Posterior cingulate gyrus (tissue), 11 donors: ENCODE measurements at regions not wholly inside any gene's neighbourhood (a gene's known extent, or its start where the extent isn't known, plus 50 kb on each side); places are given as distances from the start of the nearest gene placed in this dataset.
"Not testable (repeated sequence)": the region's sequence is repeated elsewhere in the genome, so short reads cannot be mapped to it uniquely, and the experiment has no call there.

Experiments
- DNase-seq, 10 donors: peaks; one replicate each; pipeline versions ENCODE4 v3.0.0 to v3.0.0-alpha.2; 2020 to 2021; ENCODE audit warnings: mixed read lengths in 3 of 10
- intact Hi-C: fragments of 100-400 bp; cut with DNase I; formaldehyde crosslinking; loops from one replicate; pipeline ENCODE4 v1.15.1; 2023

DNA sequence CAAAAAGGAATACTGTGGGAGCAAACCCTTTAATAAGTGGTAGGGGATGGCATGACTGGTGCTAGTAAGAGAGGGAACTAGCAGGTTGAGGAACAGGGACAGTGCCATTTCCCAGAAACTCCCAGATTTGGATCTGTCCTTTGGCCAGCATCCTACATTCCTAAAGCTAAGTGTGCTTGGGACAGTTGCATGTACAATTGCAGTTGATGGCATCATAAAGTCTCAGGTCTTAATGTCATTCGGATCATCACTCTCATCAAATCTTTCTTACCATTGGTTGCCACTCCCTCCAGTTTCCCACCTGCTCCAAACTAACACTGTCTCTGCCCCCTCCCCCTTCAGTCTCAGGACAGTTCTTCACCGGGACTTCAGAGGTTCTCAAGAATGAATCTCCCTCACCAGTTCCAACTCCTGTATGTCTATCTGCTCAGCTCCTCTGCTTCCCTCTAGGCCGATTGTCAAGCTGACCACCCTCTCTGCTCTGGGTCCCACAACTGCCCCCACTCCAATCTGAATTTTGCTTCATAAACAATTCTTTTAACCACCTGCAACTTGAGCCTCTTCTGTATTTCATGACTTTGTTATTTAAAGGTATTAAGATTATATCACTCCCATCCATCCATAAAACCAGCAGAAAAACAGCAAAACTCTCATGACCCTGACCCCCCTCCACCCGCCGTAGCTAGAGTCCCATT is 260.8 kb downstream of the CGGBP1 start:
- DNase-seq, result no peak
- intact Hi-C loops, result no loop called here

DNA sequence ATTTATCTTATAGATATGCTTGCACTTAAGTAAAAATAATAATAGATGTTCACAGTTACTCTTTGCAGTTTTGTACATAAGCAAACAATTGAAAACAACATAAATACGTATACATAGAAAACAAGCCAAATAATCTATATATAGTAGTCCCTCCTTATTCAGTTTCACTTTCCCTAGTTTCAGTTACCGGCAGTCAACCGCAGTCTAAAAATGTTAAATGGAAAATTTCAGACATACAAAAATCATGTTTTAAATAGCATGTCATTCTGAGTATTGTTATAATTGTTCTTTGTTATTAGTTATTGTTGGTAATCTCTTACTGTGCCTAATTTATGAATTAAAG is 262.0 kb downstream of the CGGBP1 start:
- intact Hi-C loops, result no loop called here
- no peak for DNase-seq

DNA sequence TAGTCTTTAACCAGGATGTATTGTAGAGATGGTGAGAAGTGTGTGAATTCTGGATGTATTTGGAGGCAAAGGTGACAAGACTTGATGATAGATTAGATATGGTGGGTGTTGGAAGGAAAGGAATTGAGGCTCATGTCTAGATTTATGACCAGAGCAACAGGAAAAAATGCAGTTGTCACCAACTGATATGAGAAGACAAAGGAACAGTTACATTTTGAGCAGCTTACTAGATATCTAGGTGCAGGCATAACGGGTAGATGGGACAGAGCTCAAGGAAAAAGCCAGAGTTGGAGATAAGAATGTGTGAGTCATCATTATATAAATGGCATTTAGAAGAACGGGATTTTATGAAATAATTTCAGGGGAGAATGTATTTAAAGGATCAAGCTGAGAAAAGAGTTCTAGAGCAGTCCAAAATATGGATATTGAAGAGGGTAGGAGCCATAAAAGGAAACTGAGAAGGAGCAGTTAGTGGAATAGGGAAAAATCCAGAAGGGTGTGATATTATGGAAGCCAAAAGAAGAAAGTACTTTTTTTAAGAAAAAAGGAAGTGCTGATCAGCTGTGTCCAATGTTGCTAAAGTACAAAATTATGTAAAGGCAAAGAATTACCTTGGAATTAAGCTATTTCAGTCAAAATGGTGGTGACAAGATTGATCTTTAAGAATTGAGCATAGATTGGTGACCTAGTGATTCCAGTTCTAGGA is 262.5 kb downstream of the CGGBP1 start:
- no peak for DNase-seq
- intact Hi-C loops, result no loop called here

DNA sequence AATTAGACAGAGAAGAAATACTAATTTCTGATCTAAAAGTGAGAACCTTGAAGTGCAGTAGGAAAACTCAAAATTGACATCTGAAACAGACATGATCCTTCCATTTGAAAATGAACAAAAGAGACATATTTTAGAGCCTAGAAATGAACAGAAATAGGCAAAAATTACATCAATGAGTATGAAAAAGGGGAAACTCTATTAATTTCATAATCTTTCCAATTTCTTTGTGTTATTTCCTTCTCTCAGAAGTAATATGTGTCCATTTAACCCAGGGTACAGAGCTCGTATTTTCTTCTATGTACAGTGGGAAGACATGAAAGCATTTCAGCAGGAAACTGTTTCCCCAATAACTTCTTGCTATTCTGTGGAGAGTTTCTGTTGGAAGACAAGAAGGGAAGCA is 263.1 kb downstream of the CGGBP1 start:
- intact Hi-C loops, result no loop called here
- no peak for DNase-seq

DNA sequence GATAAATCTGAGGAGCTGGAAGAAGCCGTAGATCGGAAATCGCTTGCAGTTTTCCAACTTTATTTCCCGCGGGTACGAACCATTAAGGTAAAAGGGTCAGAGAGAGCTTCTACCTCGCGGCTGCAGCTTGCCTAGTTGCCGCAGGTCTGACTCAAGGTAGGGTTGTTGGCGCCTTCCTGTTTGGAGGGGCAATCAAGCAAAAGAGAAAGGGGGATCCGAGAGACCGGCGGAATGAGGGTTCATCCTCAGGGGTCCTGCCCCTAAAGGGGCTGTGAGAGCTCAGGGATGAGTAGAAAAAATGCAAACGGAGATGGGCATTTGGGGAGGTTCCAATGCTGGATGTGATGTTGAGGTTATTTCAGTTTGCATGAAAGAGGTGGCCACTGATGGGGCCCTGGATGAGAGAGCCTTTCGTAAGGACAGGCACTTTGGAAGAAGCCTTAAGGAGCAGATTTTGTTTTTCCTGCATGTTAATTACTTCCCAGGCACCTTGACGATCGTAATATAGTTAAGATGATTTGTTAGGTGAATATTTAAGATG is 265.4 kb downstream of the CGGBP1 start:
- intact Hi-C loops, result no loop called here
- DNase-seq, result peak in 1 of 10 donors; percentile 27

DNA sequence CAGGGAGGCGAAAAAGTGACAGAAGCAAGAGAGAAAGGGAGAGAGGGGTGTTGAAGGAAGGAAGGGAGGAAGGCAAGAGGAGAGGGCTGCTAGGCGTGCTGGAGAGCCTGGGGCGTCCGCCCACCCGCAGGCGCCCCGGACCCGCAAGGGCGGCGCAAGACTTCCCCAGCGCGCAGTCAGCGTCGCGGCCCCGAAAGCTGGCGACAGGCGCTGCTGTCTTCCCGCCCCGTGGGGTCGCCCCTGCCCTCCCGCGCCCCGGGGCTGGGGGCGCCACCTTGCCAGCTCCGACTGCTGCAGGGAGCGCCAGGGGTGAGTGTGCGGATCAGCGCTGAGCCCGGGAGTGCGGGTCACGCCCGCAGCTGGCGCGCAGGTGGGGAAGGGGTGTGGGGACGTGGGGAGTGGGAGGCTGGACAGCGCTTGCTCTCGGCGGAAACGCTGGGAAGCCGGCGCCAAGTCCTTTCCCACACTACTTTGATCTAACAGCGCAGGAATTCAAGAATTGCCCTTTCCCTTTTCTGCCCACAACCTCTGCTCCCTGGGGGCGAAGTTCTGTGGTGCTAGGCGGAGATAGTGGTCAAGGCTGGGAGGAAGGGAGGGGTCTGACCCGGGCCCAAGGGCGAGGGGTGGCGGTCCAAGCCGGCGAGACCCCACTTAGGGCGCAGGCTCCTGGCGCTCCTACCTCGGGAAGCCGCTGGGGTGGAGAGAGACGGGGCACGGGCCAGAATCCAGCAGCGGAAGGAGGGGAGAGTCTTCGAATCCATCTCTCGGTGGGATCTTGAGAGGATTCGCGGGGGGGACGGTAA is 266.1 kb downstream of the CGGBP1 start, which contains the start of gene HTR1F:
Gene HTR1F, plus strand, starts transcription at position 173 of the 803 bp plus-strand sequence.
- intact Hi-C loops, result no loop called here
- DNase-seq, result peak in 6 of 10 donors; percentile 10 to 84 (median 46)

DNA sequence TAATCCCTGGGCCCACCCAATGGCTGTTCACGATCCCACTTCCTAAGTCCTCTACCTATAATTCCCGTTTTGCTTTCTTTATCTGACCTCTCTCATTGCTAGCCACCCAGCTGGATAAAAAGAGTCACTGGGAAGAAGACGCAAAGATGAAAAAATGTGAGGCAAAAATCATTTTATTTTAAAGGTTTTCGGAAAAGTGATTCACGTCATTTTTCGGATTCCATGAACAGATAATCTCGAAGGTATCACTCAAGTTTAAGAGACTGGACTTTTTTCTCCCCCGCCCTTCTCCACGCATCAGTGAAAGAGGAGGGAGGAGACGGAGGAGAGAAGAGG is 266.6 kb downstream of the CGGBP1 start:
- DNase-seq, result no peak
- intact Hi-C loops, result no loop called here

DNA sequence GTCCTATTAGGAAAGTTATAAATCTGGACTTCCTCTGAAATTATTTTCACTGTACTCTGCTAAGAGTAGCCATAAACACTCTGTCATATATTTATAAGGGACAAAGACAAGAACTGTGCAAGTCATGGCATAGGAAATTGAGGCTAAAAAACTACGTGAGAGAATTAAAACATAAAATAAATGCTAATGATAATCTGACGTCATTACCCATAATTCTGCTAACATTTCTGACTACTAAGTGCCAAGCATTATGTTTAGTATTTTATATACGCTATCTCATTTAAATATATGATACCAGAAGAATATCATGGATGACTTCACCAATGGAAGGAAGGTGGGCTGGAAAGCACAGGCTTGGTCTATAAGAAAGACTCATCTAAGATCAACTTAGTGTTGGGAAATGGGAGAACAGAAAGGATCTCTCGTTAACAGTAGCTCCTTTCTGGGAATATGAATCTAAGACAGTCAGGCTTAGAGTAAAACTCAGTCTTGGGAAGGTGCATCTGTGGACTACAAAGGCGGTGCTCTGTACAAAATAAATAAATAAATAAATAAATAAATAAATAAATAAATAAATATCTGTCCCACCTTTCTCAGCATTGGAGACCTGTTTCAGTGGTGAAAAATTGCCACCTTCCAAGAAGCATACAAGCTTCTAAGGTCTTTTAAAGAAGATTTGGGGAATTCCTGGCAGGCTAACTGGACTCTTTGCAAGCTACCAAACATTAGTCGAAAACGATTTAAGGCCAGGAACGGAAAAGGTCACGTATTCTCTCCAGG is 267.4 kb downstream of the CGGBP1 start:
- intact Hi-C loops, result no loop called here

DNA sequence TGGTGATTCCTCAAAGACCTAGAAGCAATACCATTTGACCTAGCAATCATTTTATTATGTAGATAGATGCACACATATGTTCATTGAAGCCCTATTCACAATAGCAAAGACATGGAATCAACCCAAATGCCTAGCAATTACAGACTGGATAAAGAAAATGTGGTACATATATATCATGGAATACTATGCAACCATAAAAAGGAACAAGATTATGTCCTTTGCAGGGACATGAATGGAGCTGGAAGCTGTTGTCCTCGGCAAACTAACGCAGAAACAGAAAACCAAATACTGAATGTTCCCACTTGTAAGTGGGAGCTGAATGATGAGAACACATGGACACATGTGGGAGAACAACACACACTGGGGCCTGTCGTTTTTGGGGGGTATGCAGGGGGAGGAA is 269.8 kb downstream of the CGGBP1 start:
- DNase-seq, intact Hi-C loops: not testable (repeated sequence)

More for the DNA sequence above, 267.4 kb downstream of the CGGBP1 start:
- DNase-seq, result no peak

DNA sequence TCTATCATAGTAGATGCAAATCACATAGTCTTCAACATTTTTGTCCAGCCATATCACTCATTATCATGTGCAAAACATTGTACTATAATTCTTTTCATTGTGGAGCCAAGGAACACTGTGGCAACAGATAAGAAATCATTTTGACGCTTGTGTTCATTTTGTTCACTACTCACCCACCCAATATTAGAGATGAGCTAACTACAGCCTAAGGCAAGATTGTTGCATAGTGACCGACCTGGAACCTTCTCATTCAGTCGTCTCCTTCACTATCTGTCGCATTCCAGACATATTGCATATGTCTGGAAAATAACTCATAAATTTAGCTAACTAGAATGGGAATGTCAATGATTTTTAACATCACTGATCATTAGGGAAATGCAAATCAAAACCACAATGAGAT is 270.3 kb downstream of the CGGBP1 start:
- no peak for DNase-seq
- intact Hi-C loops, result no loop called here

DNA sequence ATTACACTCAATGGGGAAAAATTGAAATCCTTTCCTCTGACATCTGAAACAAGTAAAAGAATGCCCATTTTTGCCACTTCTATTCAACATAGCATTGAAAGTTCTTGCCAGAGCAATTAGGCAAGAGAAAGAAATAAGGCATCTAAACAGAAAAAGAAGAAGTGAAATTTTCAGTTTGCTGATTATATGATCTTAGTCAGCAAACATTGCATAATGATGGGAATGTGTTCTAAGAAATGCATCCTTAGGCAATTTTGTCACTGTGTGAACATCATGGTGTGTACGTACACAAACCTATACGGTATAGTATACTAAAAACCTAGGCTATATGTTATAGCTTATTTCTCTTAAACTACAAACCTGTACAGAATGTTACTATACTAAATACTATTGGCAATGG is 278.0 kb downstream of the CGGBP1 start:
- DNase-seq, result no peak
- intact Hi-C loops, result no loop called here

DNA sequence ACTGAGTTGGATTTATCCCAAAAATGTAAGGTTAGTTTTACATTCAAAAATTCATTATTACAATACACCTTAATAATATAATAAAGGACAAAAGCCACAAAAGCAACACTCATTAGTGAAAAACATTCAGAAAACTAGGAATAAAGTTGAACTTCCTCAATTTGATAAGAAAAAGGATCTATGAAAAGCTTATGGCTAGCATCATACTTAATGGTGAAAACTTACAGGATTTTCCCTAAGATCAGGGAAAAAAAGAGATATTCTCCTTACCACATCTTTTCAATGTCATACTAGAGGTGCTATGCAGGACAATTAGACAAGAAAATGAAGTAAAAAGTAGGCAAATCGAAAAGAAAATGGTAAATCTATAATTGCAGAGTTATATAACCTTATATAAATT is 279.9 kb downstream of the CGGBP1 start:
- intact Hi-C loops, result no loop called here

DNA sequence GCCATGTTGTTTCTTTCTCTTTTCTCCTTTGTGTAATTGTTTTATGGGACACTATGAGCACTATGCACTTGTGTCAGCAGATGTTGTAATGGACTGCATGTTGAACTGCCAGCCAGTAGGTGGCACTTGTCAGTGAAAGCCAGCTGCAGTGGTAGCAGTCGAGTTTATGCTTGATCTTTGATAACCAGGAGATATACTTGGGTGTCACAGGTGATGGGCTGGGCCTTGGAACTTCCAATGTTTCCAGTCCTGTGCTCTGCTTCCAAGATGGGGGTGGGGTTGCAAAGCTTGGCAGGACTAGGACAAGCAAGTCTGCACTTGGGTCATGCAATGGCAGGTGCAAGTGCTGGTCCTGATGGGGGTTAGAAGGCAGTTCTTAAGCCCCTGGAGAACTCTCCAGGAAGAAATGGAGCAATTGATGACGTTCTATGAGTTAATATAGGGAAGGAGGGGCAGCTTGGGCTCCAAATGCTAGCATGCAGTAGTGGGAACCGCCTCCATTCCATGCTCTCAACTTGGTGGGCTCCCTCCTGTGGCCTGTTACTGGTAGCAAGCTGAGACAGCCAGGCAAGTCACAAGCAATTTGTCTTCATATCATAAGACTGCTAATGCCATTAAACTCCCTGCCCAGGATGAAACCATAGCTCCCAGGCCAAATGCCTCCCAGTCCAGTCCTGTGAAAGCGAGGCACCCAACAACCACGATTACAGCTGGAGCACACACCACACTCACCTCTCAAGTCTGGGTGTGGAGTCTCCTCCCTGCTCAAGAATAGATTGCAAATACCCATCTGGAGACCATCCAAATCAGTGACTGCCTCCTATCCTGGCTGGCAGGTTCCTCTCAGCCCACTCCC is 287.2 kb downstream of the CGGBP1 start:
- peak in 1 of 10 donors; percentile 71 for DNase-seq
- intact Hi-C loops, result no loop called here

More for the DNA sequence above, 279.9 kb downstream of the CGGBP1 start:
- DNase-seq, result no peak

DNA sequence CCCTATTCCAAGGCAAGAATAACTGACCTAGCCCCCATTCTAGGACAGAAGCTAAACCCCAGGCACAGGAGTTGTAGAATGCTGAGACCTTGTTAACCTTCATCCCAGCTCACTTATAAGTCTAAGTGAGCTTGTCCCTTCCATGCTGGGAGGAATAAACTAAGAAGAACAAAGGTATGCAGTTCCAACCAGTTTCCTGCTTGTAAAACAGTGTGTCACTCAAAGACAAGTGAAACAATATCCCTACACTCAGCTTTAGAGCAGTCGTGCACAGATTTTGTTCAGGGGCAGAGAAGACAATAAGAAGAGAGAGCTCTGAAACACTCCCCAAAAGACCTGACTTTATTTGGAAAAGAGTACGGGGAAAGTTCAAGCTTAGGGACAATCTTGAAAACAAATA is 292.1 kb downstream of the CGGBP1 start:
- intact Hi-C loops, result no loop called here
- DNase-seq, result no peak

DNA sequence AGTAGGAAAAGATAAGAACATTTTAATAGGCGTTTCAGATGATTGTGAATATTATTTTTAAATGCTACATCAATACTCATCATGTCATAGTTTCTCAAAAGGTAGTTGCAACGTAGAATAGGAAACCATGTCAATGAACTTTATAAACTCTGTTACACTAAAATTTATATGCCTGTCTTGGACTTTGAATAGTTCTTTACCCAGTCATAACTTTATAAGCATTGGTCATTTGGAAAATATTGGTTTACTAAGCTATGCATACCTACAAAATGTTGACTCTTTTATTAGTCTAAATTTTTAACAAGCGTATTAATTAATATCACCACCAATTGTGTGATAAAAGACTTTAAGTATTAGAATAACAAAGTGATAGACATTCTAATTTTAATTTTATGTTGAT is 293.5 kb downstream of the CGGBP1 start:
- intact Hi-C loops, result no loop called here
- DNase-seq, result no peak

DNA sequence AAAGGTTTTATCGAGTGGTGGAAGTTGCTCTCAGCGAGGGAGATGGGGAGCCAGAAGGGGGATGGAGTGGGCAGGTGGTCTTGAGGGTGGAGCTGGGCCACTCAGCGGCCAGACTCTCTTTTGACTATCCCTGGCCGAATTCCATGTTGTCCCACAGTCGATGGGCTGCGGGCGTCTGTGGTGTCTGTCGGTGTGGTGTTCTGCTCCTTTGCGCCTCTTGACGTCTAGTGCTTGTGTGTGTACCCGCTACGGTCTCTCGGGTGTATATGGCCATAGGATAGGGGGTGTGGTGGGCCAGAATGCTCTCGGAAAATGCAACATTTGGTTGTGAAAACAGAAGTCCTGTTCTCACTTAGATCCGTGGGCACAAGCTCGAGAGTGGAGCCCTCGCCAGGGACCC is 297.0 kb downstream of the CGGBP1 start:
- intact Hi-C loops, result no loop called here
- DNase-seq, result peak in 1 of 10 donors; percentile 59

DNA sequence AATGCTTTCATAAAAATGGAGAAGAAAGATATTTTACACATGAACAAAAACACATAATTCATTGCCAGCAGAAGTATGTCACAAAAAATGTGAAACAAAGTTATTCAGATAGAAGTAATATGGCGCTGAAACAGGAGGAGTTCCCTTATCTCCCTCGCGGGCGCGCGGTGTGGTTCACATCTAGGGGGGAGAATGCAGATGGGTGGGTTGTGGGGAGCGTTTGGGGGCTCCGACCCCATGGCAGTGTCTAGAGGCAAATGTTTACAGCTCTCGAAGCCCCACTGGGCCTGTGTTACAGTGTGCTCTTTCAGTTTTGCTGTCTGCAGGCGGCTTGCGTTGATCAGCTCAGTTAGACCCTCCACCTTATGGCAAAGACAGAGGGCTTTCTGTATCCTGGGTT is 297.5 kb downstream of the CGGBP1 start:
- DNase-seq, result peak in 1 of 10 donors; percentile 69
- intact Hi-C loops, result no loop called here

DNA sequence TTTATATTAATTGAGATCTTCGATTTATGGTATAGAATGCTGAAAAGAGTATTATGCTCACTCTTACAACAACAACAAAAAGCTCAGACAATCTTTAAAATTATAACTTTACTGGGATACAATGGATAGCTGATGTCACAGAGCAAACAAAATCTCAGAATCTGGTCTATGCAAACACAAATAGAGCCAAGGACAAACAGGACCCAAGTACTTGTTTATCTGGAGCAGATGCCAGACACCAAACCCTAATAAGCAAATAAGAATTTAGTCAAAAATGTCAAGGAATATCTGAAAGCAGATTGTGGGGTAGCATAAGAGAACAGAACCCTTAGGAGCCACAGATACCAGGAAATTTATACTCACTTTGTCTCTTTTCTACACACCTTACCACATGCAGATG is 302.2 kb downstream of the CGGBP1 start:
- DNase-seq, result no peak
- intact Hi-C loops, result no loop called here

DNA sequence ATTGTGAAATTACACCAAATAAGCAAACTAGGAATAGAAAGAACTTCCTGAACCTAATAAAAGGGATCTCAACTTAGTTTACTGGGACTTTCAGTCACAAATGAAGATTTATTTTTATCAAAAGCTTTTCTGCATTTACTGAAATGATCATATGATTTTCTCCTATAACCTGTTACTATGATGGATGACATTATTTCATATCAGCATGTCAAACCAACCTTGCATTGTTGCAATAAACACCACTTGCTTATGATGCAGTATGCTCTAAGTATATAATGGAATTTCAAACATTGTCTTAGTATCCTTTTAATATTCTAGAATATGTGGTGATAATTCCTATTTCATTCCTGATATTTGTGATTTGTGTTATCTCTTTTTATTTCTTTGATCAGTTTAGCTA is 303.0 kb downstream of the CGGBP1 start:
- intact Hi-C loops, result no loop called here
- no peak for DNase-seq

DNA sequence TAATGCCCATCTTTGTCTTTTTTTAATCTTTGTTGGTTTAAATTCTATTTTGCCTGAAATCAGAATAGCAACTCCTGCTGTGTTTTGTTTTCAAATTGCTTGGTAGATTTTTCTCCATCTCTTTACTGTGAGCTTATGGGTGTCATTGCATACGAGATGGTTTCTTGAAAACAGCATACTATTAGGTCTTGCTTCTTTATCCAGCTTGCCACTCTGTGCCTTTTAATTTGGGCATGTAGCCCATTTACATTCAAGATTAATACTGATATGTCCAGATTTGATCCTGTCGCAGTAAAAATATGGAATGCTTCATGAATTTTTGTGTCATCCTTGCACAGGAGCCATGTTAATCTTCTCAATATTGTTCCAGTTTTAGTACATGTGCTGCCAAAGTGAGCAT is 316.6 kb downstream of the CGGBP1 start:
- DNase-seq, result no peak
- intact Hi-C loops, result no loop called here
